IMR-90 (cell line): ENCODE measurements at regions not wholly inside any gene's neighbourhood (a gene's known extent, or its start where the extent isn't known, plus 50 kb on each side); places are given as distances from the start of the nearest gene placed in this dataset.

ENCODE experiments used
- CTCF ChIP-seq: conservative IDR thresholded peaks from 2 replicates; pipeline ENCODE4 v1.5.1; 2012; ENCODE audit warnings: mild to moderate bottlenecking, low read depth, low read length, improper control_type of control experiment
- MXI1 ChIP-seq: IDR thresholded peaks from 2 replicates; pipeline ENCODE4 v1.6.1; 2012; ENCODE audit warnings: low read depth, mild to moderate bottlenecking, low read length, moderate library complexity, borderline replicate concordance
- POLR2A ChIP-seq: IDR thresholded peaks from 2 replicates; pipeline ENCODE4 v1.6.1; 2012; ENCODE audit warnings: mild to moderate bottlenecking, low read depth, low read length
- RFX5 ChIP-seq: IDR thresholded peaks from 2 replicates; pipeline ENCODE4 v1.8.0; 2012; ENCODE audit warnings: low read depth, mild to moderate bottlenecking, low read length, moderate library complexity
- SMC3 ChIP-seq: fragments of 150-350 bp; IDR thresholded peaks from 2 replicates; pipeline ENCODE4 v1.6.1; 2016; ENCODE audit warnings: low read depth, mild to moderate bottlenecking, antibody characterized with exemption, low read length, moderate library complexity

GRCh38 chr2:136363900-136364299 lies 246.0 kb upstream of the CXCR4 start:
- TF ChIP-seq RFX5 = no peak
- no peak for TF ChIP-seq MXI1
- TF ChIP-seq CTCF = no peak
- no peak for TF ChIP-seq SMC3
- no peak for TF ChIP-seq POLR2A
